SK-N-SH treated with all-trans-retinoic acid at 6 μM for 48 hours (cell line): ENCODE measurements at regions not wholly inside any gene's neighbourhood (a gene's known extent, or its start where the extent isn't known, plus 50 kb on each side); places are given as distances from the start of the nearest gene placed in this dataset.

Source experiments
- ISL1 ChIP-seq: fragments of 250-450 bp; sonication (Bioruptor Pico); IDR thresholded peaks from 2 replicates; pipeline ENCODE4 v2.1.2; 2022; ENCODE audit warnings: mild to moderate bottlenecking, moderate library complexity
- RARB ChIP-seq: fragments of 250-450 bp; sonication (Bioruptor Pico); IDR thresholded peaks from 2 replicates; pipeline ENCODE4 v1.8.0; 2021; ENCODE audit warnings: mild to moderate bottlenecking, moderate library complexity
- SNAI2 ChIP-seq: fragments of 250-450 bp; sonication (Bioruptor Pico); IDR thresholded peaks from 2 replicates; pipeline ENCODE4 v1.5.0; 2020; ENCODE audit warnings: mild to moderate bottlenecking, moderate library complexity
- ZNF8 ChIP-seq: fragments of 450-650 bp; formaldehyde crosslinking; IDR thresholded peaks from 2 replicates; pipeline ENCODE4 v1.5.0; 2020; ENCODE audit warnings: mild to moderate bottlenecking, moderate library complexity
- TF ChIP-seq, protein P1 (sequence below): fragments of 250-450 bp; sonication (Bioruptor Pico); IDR thresholded peaks from 2 replicates; pipeline ENCODE4 v1.8.0; 2020; ENCODE audit warnings: mild to moderate bottlenecking, moderate library complexity, borderline replicate concordance
- TF ChIP-seq, protein P2 (sequence below): fragments of 250-450 bp; sonication (Bioruptor Pico); IDR thresholded peaks from 2 replicates; pipeline ENCODE4 v1.8.0; 2021; ENCODE audit warnings: low read depth, mild to moderate bottlenecking, moderate library complexity, borderline replicate concordance

DNA sequence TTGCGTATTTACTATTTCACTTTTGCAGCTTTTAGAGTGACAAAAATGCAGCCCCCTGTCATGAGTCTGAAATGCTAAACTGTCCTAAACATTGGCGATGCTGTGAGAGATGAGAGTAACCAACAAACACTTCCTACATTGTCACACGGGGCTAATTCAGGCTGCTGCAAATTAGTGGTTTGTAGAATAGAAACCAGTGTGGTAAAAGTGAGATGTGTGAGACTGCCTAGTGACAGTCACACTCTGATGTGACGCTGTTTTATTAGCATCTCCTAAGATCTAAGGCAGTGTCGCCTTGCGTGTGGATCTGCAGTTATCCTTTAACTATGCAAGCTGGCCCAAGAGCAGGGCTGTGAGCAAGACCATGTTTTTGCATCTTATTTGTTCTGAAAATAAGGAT is 800.2 kb upstream of the TENM3 start:
- TF ChIP-seq, protein P1, sequence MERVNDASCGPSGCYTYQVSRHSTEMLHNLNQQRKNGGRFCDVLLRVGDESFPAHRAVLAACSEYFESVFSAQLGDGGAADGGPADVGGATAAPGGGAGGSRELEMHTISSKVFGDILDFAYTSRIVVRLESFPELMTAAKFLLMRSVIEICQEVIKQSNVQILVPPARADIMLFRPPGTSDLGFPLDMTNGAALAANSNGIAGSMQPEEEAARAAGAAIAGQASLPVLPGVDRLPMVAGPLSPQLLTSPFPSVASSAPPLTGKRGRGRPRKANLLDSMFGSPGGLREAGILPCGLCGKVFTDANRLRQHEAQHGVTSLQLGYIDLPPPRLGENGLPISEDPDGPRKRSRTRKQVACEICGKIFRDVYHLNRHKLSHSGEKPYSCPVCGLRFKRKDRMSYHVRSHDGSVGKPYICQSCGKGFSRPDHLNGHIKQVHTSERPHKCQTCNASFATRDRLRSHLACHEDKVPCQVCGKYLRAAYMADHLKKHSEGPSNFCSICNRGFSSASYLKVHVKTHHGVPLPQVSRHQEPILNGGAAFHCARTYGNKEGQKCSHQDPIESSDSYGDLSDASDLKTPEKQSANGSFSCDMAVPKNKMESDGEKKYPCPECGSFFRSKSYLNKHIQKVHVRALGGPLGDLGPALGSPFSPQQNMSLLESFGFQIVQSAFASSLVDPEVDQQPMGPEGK, result no peak
- TF ChIP-seq ZNF8 (CRISPR knock-in tag), result no peak
- TF ChIP-seq, protein P2, sequence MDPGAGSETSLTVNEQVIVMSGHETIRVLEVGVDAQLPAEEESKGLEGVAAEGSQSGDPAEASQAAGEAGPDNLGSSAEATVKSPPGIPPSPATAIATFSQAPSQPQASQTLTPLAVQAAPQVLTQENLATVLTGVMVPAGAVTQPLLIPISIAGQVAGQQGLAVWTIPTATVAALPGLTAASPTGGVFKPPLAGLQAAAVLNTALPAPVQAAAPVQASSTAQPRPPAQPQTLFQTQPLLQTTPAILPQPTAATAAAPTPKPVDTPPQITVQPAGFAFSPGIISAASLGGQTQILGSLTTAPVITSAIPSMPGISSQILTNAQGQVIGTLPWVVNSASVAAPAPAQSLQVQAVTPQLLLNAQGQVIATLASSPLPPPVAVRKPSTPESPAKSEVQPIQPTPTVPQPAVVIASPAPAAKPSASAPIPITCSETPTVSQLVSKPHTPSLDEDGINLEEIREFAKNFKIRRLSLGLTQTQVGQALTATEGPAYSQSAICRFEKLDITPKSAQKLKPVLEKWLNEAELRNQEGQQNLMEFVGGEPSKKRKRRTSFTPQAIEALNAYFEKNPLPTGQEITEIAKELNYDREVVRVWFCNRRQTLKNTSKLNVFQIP (CRISPR knock-in tag), result no peak
- no peak for TF ChIP-seq SNAI2
- no peak for TF ChIP-seq RARB
- TF ChIP-seq ISL1 (CRISPR knock-in tag), result no peak
